GM12878 (cell line): ENCODE measurements at regions not wholly inside any gene's neighbourhood (a gene's known extent, or its start where the extent isn't known, plus 50 kb on each side); places are given as distances from the start of the nearest gene placed in this dataset.

ENCODE experiments used
- ASH2L ChIP-seq: fragments of 300-600, 200-600 bp; sonication (generic); IDR thresholded peaks from 2 replicates; pipeline ENCODE4 v1.6.1; 2017; ENCODE audit warnings: low read depth, mild to moderate bottlenecking, borderline replicate concordance
- BCL3 ChIP-seq: IDR thresholded peaks from 2 replicates; pipeline ENCODE4 v1.6.1; 2011; ENCODE audit warnings: borderline replicate concordance, low read depth, mild to moderate bottlenecking, moderate library complexity, low read length; ENCODE audit not compliant: insufficient read depth, poor library complexity, severe bottlenecking
- BCLAF1 ChIP-seq: fragments of 450-650 bp; IDR thresholded peaks from 2 replicates; pipeline ENCODE4 v1.6.1; 2017; ENCODE audit warnings: antibody characterized with exemption, mild to moderate bottlenecking, moderate library complexity
- CBX3 ChIP-seq: fragments of 200-600 bp; sonication (generic); IDR thresholded peaks from 2 replicates; pipeline ENCODE4 v1.6.1; 2016; ENCODE audit warnings: low read depth, borderline replicate concordance
- CBX5 ChIP-seq: sonication (generic); IDR thresholded peaks from 2 replicates; pipeline ENCODE4 v1.6.1; 2016; ENCODE audit warnings: low read depth, moderate library complexity, mild to moderate bottlenecking, inconsistent platforms
- CREM ChIP-seq: IDR thresholded peaks from 2 replicates; pipeline ENCODE4 v1.6.1; 2014; ENCODE audit warnings: antibody characterized with exemption, low read depth
- ESRRA ChIP-seq: IDR thresholded peaks from 2 replicates; pipeline ENCODE4 v1.6.1; 2012; ENCODE audit warnings: mild to moderate bottlenecking, low read length, improper control_type of control experiment
- FOXK2 ChIP-seq: fragments of 450-650 bp; IDR thresholded peaks from 2 replicates; pipeline ENCODE4 v1.6.1; 2017; ENCODE audit warnings: mild to moderate bottlenecking, moderate library complexity
- HDAC2 ChIP-seq: fragments of 200-600 bp; sonication (generic); IDR thresholded peaks from 2 replicates; pipeline ENCODE4 v1.6.1; 2017
- IKZF2 ChIP-seq, 2 experiments: fragments of 450-650 bp; IDR thresholded peaks; 2 replicates each; pipeline ENCODE4 v1.6.1; 2017; ENCODE audit warnings: mild to moderate bottlenecking in 2 of 2, moderate library complexity in 2 of 2
- KAT2A ChIP-seq: conservative IDR thresholded peaks from 2 replicates; pipeline ENCODE4 v1.6.1; 2011; ENCODE audit warnings: low read depth, low read length; ENCODE audit not compliant: control insufficient read depth
- MEF2B ChIP-seq: fragments of 450-650 bp; IDR thresholded peaks from 2 replicates; pipeline ENCODE4 v1.6.1; 2018; ENCODE audit warnings: mild to moderate bottlenecking, moderate library complexity; ENCODE audit not compliant: partially characterized antibody, poor library complexity, severe bottlenecking
- MYB ChIP-seq: fragments of 150-350 bp; IDR thresholded peaks from 2 replicates; pipeline ENCODE4 v1.6.1; 2014; ENCODE audit warnings: mild to moderate bottlenecking, low read depth, low read length, borderline replicate concordance
- NBN ChIP-seq: fragments of 450-650 bp; IDR thresholded peaks from 2 replicates; pipeline ENCODE4 v1.6.1; 2016
- NFIC ChIP-seq: IDR thresholded peaks from 2 replicates; pipeline ENCODE4 v1.6.1; 2012; ENCODE audit warnings: low read depth, mild to moderate bottlenecking, inconsistent platforms, low read length, moderate library complexity
- NFXL1 ChIP-seq: fragments of 450-650 bp; IDR thresholded peaks from 2 replicates; pipeline ENCODE4 v1.6.1; 2017; ENCODE audit warnings: antibody characterized with exemption, mild to moderate bottlenecking, borderline replicate concordance
- NFYA ChIP-seq: IDR thresholded peaks from 2 replicates; pipeline ENCODE4 v1.6.1; 2011; ENCODE audit warnings: low read depth, mild to moderate bottlenecking, low read length, improper control_type of control experiment, borderline replicate concordance
- PML ChIP-seq: IDR thresholded peaks from 2 replicates; pipeline ENCODE4 v1.6.1; 2012; ENCODE audit warnings: low read length, inconsistent platforms
- RB1 ChIP-seq: fragments of 450-650 bp; formaldehyde crosslinking; IDR thresholded peaks from 2 replicates; pipeline ENCODE4 v1.6.1; 2017; ENCODE audit warnings: mild to moderate bottlenecking, borderline replicate concordance
- RUNX3 ChIP-seq: IDR thresholded peaks from 2 replicates; pipeline ENCODE4 v1.6.1; 2012; ENCODE audit warnings: low read length, inconsistent platforms
- SMC3 ChIP-seq: IDR thresholded peaks from 2 replicates; pipeline ENCODE4 v1.6.1; 2011; ENCODE audit warnings: low read length, improper control_type of control experiment, borderline replicate concordance
- SREBF1 ChIP-seq: IDR thresholded peaks from 2 replicates; pipeline ENCODE4 v1.6.1; 2012; ENCODE audit warnings: mild to moderate bottlenecking, low read length
- TAF1 ChIP-seq: IDR thresholded peaks from 2 replicates; pipeline ENCODE4 v1.6.1; 2011; ENCODE audit warnings: mild to moderate bottlenecking, low read depth, low read length, borderline replicate concordance
- TARDBP ChIP-seq: IDR thresholded peaks from 2 replicates; pipeline ENCODE4 v1.6.1; 2016; ENCODE audit warnings: borderline replicate concordance
- TBL1XR1 ChIP-seq: IDR thresholded peaks from 2 replicates; pipeline ENCODE4 v1.6.1; 2012; ENCODE audit warnings: low read depth, low read length, improper control_type of control experiment
- TCF3 ChIP-seq: IDR thresholded peaks from 2 replicates; pipeline ENCODE4 v1.6.1; 2012; ENCODE audit warnings: low read depth, mild to moderate bottlenecking, low read length, borderline replicate concordance; ENCODE audit not compliant: insufficient read depth
- TCF7 ChIP-seq: IDR thresholded peaks from 2 replicates; pipeline ENCODE4 v1.6.1; 2014; ENCODE audit warnings: antibody characterized with exemption, borderline replicate concordance
- ZNF274 ChIP-seq: IDR thresholded peaks from one replicate; pipeline ENCODE4 v1.8.0; 2011; ENCODE audit not compliant: insufficient read length, insufficient read depth
- ZNF622 ChIP-seq: fragments of 450-650 bp; IDR thresholded peaks from 2 replicates; pipeline ENCODE4 v1.6.1; 2017; ENCODE audit warnings: mild to moderate bottlenecking, inconsistent platforms

- TF ChIP-seq BCLAF1 = no peak
- TF ChIP-seq HDAC2 = no peak
- no peak for TF ChIP-seq KAT2A
- TF ChIP-seq ZNF622 = no peak
- no peak for TF ChIP-seq PML
- TF ChIP-seq TBL1XR1 = no peak
- no peak for TF ChIP-seq MEF2B
- 0 out of 2 replicates have a peak, but pooled peaks have one; percentile 42 for TF ChIP-seq NFIC
- TF ChIP-seq CBX5 = 0 out of 2 replicates have a peak, but pooled peaks have one; percentile 21
- TF ChIP-seq TCF7 = no peak
- 0 out of 2 replicates have a peak, but pooled peaks have one; percentile 13 for TF ChIP-seq MYB
- no peak for TF ChIP-seq BCL3
- TF ChIP-seq TAF1 = no peak
- TF ChIP-seq SREBF1 = no peak
- no peak for TF ChIP-seq TARDBP
- peak; percentile 85 for TF ChIP-seq RUNX3
- TF ChIP-seq NBN = no peak
- no peak for TF ChIP-seq CREM
- TF ChIP-seq SMC3 = no peak; the same call in 1 of the 2 replicates
- TF ChIP-seq CBX3 = no peak
- TF ChIP-seq ASH2L = no peak
- no peak for TF ChIP-seq NFXL1
- TF ChIP-seq NFYA = no peak
- peak; percentile 38 to 42; a peak in 3 of 4 replicates for TF ChIP-seq IKZF2 (IDR thresholded peaks at IDR 0.05)
- no peak for TF ChIP-seq ZNF274
- no peak for TF ChIP-seq FOXK2
- TF ChIP-seq TCF3 = peak; percentile 86
- no peak for TF ChIP-seq RB1
- no peak for TF ChIP-seq ESRRA
Measured at GRCh38 chrX:42943051-42943974, 165.3 kb upstream of the PPP1R2C start (continued).
